SU-DHL-6 (cell line): ENCODE measurements at regions not wholly inside any gene's neighbourhood (a gene's known extent, or its start where the extent isn't known, plus 50 kb on each side); places are given as distances from the start of the nearest gene placed in this dataset.
"Not testable (repeated sequence)": the region's sequence is repeated elsewhere in the genome, so short reads cannot be mapped to it uniquely, and the experiment has no call there.

Experiments
- H2AFZ ChIP-seq: fragments of 200-600 bp; sonication (generic); 2 replicates; pipeline ENCODE4 v1.6.1; 2014; ENCODE audit warnings: low read depth, mild to moderate bottlenecking, moderate library complexity, mixed read lengths, antibody characterized with exemption, low read length; ENCODE audit not compliant: severe bottlenecking
- H3F3A ChIP-seq: fragments of 200-600 bp; shearing (Covaris generic); 2 replicates; pipeline ENCODE4 v1.6.0; 2016; ENCODE audit warnings: antibody characterized with exemption, mild to moderate bottlenecking; ENCODE audit not compliant: insufficient read depth
- H3K27ac ChIP-seq: fragments of 200-600 bp; sonication (generic); 2 replicates; pipeline ENCODE4 v1.5.1; 2016; ENCODE audit warnings: low read depth, mild to moderate bottlenecking, low read length, moderate library complexity, mixed read lengths
- H3K27me3 ChIP-seq: fragments of 200-600 bp; sonication (generic), shearing (Covaris generic); 2 replicates; pipeline ENCODE4 v1.6.0; 2014; ENCODE audit warnings: mild to moderate bottlenecking, low read length
- H3K36me3 ChIP-seq: fragments of 200-600 bp; sonication (generic); 2 replicates; pipeline ENCODE4 v1.6.1; 2014; ENCODE audit warnings: mild to moderate bottlenecking, low read length, mixed read lengths
- H3K4me2 ChIP-seq: fragments of 300-600, 200-600 bp; shearing (Covaris generic), sonication (generic); 2 replicates; pipeline ENCODE4 v1.6.0; 2014; ENCODE audit warnings: low read length, low read depth, mild to moderate bottlenecking; ENCODE audit not compliant: poor library complexity, severe bottlenecking
- H3K4me3 ChIP-seq: fragments of 200-600 bp; sonication (generic); 2 replicates; pipeline ENCODE4 v1.5.1; 2014; ENCODE audit warnings: antibody characterized with exemption, low read length, mild to moderate bottlenecking, mixed read lengths; ENCODE audit not compliant: insufficient read depth, poor library complexity, severe bottlenecking
- H3K79me2 ChIP-seq: fragments of 200-600 bp; sonication (generic); 2 replicates; pipeline ENCODE4 v1.6.1; 2014; ENCODE audit warnings: mild to moderate bottlenecking, low read length, moderate library complexity; ENCODE audit not compliant: insufficient read depth
- H3K9ac ChIP-seq: fragments of 200-600 bp; sonication (generic); 2 replicates; pipeline ENCODE4 v1.7.0; 2014; ENCODE audit warnings: mild to moderate bottlenecking, low read length
- H3K9me2 ChIP-seq: fragments of 200-600 bp; sonication (generic); replicated peaks from 2 replicates; pipeline ENCODE4 v1.6.1; 2014; ENCODE audit warnings: low read length; ENCODE audit not compliant: insufficient read depth
- H3K9me3 ChIP-seq: fragments of 200-600 bp; sonication (generic); 2 replicates; pipeline ENCODE4 v1.6.1; 2014; ENCODE audit warnings: low read length, mixed read lengths; ENCODE audit not compliant: insufficient read depth
- H4K20me1 ChIP-seq: fragments of 200-600 bp; sonication (generic); 2 replicates; pipeline ENCODE4 v1.6.1; 2014; ENCODE audit warnings: low read depth, mild to moderate bottlenecking, antibody characterized with exemption, low read length, moderate library complexity, mixed read lengths
- EZH2phosphoT487 ChIP-seq: fragments of 200-600 bp; sonication (generic), shearing (Covaris generic); conservative IDR thresholded peaks from 2 replicates; pipeline ENCODE4 v1.6.1; 2018; ENCODE audit warnings: mild to moderate bottlenecking, antibody characterized with exemption, low read length, moderate library complexity, mixed read lengths
- TF ChIP-seq, protein P1 (sequence below): fragments of 200-600 bp; sonication (generic); IDR thresholded peaks from one replicate; pipeline ENCODE4 v1.5.1; 2017; ENCODE audit warnings: antibody characterized with exemption, mild to moderate bottlenecking, low read length, moderate library complexity; ENCODE audit not compliant: insufficient read depth, poor library complexity, severe bottlenecking

DNA sequence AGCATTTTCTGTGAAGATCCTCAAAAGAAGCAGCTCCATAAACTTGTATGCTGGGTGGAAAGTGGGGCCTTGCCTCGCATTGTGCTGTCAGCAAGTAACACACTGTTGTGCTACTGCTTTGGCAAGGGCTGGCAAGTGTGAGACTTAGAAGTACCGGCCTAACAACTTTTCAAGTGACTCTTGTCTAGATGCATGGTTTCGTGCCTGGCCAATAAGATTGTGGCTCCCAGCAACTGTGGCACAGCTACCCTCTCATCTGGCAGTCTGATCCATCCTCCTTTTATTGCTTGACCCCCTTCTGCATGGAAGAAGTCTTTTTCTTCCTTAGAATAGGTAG, 79.4 kb upstream of the VEPH1 start:
- no peak overlapping the region for H3K9ac ChIP-seq
- H3K9me2 ChIP-seq = no peaks in the 10 kb centered on the region
- no peaks in the 10 kb centered on the region for H4K20me1 ChIP-seq
- no peaks in the 10 kb centered on the region for H3K27me3 ChIP-seq
- H3K9me3 ChIP-seq = no peaks in the 10 kb centered on the region
- no peak overlapping the region for H3K4me3 ChIP-seq
- H3K36me3 ChIP-seq = no peaks in the 10 kb centered on the region
- H3K79me2 ChIP-seq = no peaks in the 10 kb centered on the region
- H3K27ac ChIP-seq = no peak overlapping the region
- H3F3A ChIP-seq = no peaks in the 10 kb centered on the region
- H2AFZ ChIP-seq = no peak overlapping the region
- H3K4me2 ChIP-seq = no peak overlapping the region
- TF ChIP-seq EZH2phosphoT487 = no peak
- TF ChIP-seq, protein P1, sequence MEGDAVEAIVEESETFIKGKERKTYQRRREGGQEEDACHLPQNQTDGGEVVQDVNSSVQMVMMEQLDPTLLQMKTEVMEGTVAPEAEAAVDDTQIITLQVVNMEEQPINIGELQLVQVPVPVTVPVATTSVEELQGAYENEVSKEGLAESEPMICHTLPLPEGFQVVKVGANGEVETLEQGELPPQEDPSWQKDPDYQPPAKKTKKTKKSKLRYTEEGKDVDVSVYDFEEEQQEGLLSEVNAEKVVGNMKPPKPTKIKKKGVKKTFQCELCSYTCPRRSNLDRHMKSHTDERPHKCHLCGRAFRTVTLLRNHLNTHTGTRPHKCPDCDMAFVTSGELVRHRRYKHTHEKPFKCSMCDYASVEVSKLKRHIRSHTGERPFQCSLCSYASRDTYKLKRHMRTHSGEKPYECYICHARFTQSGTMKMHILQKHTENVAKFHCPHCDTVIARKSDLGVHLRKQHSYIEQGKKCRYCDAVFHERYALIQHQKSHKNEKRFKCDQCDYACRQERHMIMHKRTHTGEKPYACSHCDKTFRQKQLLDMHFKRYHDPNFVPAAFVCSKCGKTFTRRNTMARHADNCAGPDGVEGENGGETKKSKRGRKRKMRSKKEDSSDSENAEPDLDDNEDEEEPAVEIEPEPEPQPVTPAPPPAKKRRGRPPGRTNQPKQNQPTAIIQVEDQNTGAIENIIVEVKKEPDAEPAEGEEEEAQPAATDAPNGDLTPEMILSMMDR = no peak

DNA sequence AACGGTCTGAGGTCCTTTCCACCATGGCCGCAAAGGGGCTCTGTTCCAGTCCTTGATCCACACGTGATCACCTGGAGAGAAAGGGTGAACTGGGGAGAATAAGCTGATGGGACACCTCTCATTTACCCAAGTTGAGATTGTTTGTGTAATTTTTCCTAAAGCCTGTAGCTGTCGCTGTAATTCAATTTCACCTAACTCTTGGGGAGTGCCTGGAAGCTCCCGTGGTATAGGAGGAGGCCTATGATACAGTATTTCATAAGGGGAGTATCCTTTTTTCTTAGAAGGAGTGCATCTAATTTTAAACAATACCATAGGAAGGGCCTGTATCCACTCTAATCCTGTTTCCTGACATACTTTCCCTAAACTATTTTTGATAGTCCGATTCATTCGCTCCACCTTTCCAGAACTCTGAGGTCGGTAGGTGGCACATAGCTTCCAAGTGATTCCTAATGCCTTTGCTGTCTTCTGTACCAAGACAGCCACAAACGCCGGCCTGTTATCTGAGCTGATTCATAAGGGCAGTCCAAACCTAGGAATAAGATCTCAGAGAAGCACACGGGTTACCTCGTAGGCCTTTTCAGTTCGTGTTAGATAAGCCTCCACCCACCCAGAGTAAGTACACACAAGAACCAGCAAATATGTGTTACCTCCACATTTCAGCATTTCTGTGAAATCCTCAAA, 78.9 kb upstream of the VEPH1 start:
- not testable (repeated sequence) for H3K9me3 ChIP-seq, H3K4me3 ChIP-seq, H3K9ac ChIP-seq, H3K4me2 ChIP-seq, H4K20me1 ChIP-seq, H3K36me3 ChIP-seq, H3F3A ChIP-seq, H3K27me3 ChIP-seq, H2AFZ ChIP-seq, H3K79me2 ChIP-seq, H3K27ac ChIP-seq, H3K9me2 ChIP-seq

DNA sequence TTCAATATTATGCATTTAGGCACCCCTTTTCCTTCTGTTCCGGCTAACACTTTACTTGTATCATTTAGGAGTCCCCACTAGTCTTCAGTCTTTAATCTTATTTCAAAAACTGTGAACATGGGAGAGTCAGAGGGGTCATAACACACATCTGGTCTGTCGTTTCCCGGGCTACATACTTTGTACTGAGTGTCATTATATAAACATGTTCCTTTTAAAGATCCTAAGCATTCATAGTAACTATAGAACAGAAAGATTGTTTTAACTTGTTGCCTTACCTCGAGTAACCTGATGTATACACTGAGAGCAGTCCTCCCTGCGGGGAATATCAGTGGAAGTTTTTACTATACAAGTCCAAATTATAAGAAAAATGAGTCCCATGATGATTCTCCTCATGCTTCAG, 78.2 kb upstream of the VEPH1 start:
- H4K20me1 ChIP-seq = no peaks in the 10 kb centered on the region
- H3K9me3 ChIP-seq = no peaks in the 10 kb centered on the region
- no peaks in the 10 kb centered on the region for H3K9me2 ChIP-seq
- H3F3A ChIP-seq = no peaks in the 10 kb centered on the region
- H3K4me2 ChIP-seq = no peak overlapping the region
- no peaks in the 10 kb centered on the region for H3K79me2 ChIP-seq
- no peaks in the 10 kb centered on the region for H3K36me3 ChIP-seq
- no peak overlapping the region for H3K4me3 ChIP-seq
- TF ChIP-seq, protein P1 = no peak
- TF ChIP-seq EZH2phosphoT487 = no peak
- H2AFZ ChIP-seq = no peak overlapping the region
- no peak overlapping the region for H3K27ac ChIP-seq
- H3K27me3 ChIP-seq = no peaks in the 10 kb centered on the region
- no peak overlapping the region for H3K9ac ChIP-seq

DNA sequence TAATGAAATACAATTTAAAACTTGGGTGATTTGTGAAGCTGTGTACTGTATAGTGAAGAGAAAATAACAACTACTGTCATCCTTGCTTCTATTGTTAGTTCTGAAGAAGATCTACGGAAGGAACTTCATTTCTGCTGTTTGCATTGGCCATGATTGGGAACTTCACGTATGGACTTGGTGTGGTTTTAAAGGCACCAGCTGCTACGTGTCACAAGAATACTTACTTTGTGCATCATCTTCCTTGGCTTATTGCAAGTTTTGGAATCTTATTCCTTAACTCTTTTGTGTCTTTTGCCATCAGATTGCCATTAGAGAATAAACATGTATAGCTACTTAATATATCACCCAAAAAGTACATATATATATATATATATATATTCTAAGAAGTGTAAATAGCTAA, 75.0 kb upstream of the VEPH1 start:
- no peaks in the 10 kb centered on the region for H3K9me3 ChIP-seq
- no peaks in the 10 kb centered on the region for H3F3A ChIP-seq
- no peaks in the 10 kb centered on the region for H3K9me2 ChIP-seq
- no peak overlapping the region for H3K4me3 ChIP-seq
- TF ChIP-seq, protein P1 = no peak
- no peak for TF ChIP-seq EZH2phosphoT487
- H3K9ac ChIP-seq = no peak overlapping the region
- H3K79me2 ChIP-seq = no peaks in the 10 kb centered on the region
- H2AFZ ChIP-seq = no peak overlapping the region
- no peak overlapping the region for H3K4me2 ChIP-seq
- H3K27ac ChIP-seq = no peak overlapping the region
- no peaks in the 10 kb centered on the region for H3K27me3 ChIP-seq
- H3K36me3 ChIP-seq = no peaks in the 10 kb centered on the region
- H4K20me1 ChIP-seq = no peaks in the 10 kb centered on the region
